ENCODE measurements at regions not wholly inside any gene's neighbourhood (a gene's known extent, or its start where the extent isn't known, plus 50 kb on each side); places are given as distances from the start of the nearest gene placed in this dataset.
A peak's percentile ranks its signal among the peaks of the same experiment; 100 is the strongest.
"Not testable (repeated sequence)": the region's sequence is repeated elsewhere in the genome, so short reads cannot be mapped to it uniquely, and the experiment has no call there.

GRCh38 chr3:150357923-150358607 lies 50.0 kb upstream of the TSC22D2 start:
- DNase-seq: no peak
- in situ Hi-C loops (cut with HindIII; ENCODE audit: low pct_ligation_motif_present, low pct_unique_long_range_greater_than_20kb, low sequenced_read_pairs): no loop called here

GRCh38 chr3:150357140-150357539 lies 51.0 kb upstream of the TSC22D2 start:
- in situ Hi-C loops (cut with HindIII; ENCODE audit: low pct_ligation_motif_present, low pct_unique_long_range_greater_than_20kb, low sequenced_read_pairs): no loop called here
- DNase-seq: no peak

GRCh38 chr3:150355574-150355973 lies 52.5 kb upstream of the TSC22D2 start:
- in situ Hi-C loops (cut with HindIII; ENCODE audit: low pct_ligation_motif_present, low pct_unique_long_range_greater_than_20kb, low sequenced_read_pairs): no loop called here
- DNase-seq: no peak

- in situ Hi-C loops (cut with HindIII; ENCODE audit: low pct_ligation_motif_present, low pct_unique_long_range_greater_than_20kb, low sequenced_read_pairs): no loop called here
- no peak for DNase-seq
Observed at GRCh38 chr3:150352931-150353330, 55.2 kb upstream of the TSC22D2 start.

GRCh38 chr3:150351398-150351797 lies 56.7 kb upstream of the TSC22D2 start:
- in situ Hi-C loops (cut with HindIII; ENCODE audit: low pct_ligation_motif_present, low pct_unique_long_range_greater_than_20kb, low sequenced_read_pairs): no loop called here
- DNase-seq: no peak

GRCh38 chr3:150349314-150350097 lies 58.6 kb upstream of the TSC22D2 start:
- peak; percentile 20 for DNase-seq
- in situ Hi-C loops (cut with HindIII; ENCODE audit: low pct_ligation_motif_present, low pct_unique_long_range_greater_than_20kb, low sequenced_read_pairs): no loop called here

GRCh38 chr3:150348500-150348899 lies 59.6 kb upstream of the TSC22D2 start:
- DNase-seq: peak; percentile 81
- in situ Hi-C loops (cut with HindIII; ENCODE audit: low pct_ligation_motif_present, low pct_unique_long_range_greater_than_20kb, low sequenced_read_pairs): no loop called here

- DNase-seq: peak; percentile 30
- in situ Hi-C loops (cut with HindIII; ENCODE audit: low pct_ligation_motif_present, low pct_unique_long_range_greater_than_20kb, low sequenced_read_pairs): no loop called here
Observed at GRCh38 chr3:150346981-150347863, 60.9 kb upstream of the TSC22D2 start.

GRCh38 chr3:150346266-150346665 lies 61.8 kb upstream of the TSC22D2 start:
- in situ Hi-C loops (cut with HindIII; ENCODE audit: low pct_ligation_motif_present, low pct_unique_long_range_greater_than_20kb, low sequenced_read_pairs): no loop called here

GRCh38 chr3:150345021-150345538 lies 63.0 kb upstream of the TSC22D2 start:
- peak; percentile 83 for DNase-seq
- in situ Hi-C loops (cut with HindIII; ENCODE audit: low pct_ligation_motif_present, low pct_unique_long_range_greater_than_20kb, low sequenced_read_pairs): no loop called here

More at GRCh38 chr3:150346266-150346665, 61.8 kb upstream of the TSC22D2 start:
- DNase-seq: no peak

- in situ Hi-C loops (cut with HindIII; ENCODE audit: low pct_ligation_motif_present, low pct_unique_long_range_greater_than_20kb, low sequenced_read_pairs): no loop called here
- no peak for DNase-seq
Observed at GRCh38 chr3:150344079-150344759, 63.9 kb upstream of the TSC22D2 start.

- in situ Hi-C loops (cut with HindIII; ENCODE audit: low pct_ligation_motif_present, low pct_unique_long_range_greater_than_20kb, low sequenced_read_pairs): no loop called here
- no peak for DNase-seq
Observed at GRCh38 chr3:150342896-150343467, 65.1 kb upstream of the TSC22D2 start.

- in situ Hi-C loops (cut with HindIII; ENCODE audit: low pct_ligation_motif_present, low pct_unique_long_range_greater_than_20kb, low sequenced_read_pairs): no loop called here
- no peak for DNase-seq
Observed at GRCh38 chr3:150341891-150342290, 66.2 kb upstream of the TSC22D2 start.

GRCh38 chr3:150336363-150336762 lies 71.7 kb upstream of the TSC22D2 start:
- DNase-seq; in situ Hi-C loops (cut with HindIII; ENCODE audit: low pct_ligation_motif_present, low pct_unique_long_range_greater_than_20kb, low sequenced_read_pairs): not testable (repeated sequence)

- in situ Hi-C loops (cut with HindIII; ENCODE audit: low pct_ligation_motif_present, low pct_unique_long_range_greater_than_20kb, low sequenced_read_pairs): no loop called here
- DNase-seq: no peak
Observed at GRCh38 chr3:150335631-150336030, 72.5 kb upstream of the TSC22D2 start.

- in situ Hi-C loops (cut with HindIII; ENCODE audit: low pct_ligation_motif_present, low pct_unique_long_range_greater_than_20kb, low sequenced_read_pairs): no loop called here
- no peak for DNase-seq
Observed at GRCh38 chr3:150334974-150335373, 73.1 kb upstream of the TSC22D2 start.

- in situ Hi-C loops (cut with HindIII; ENCODE audit: low pct_ligation_motif_present, low pct_unique_long_range_greater_than_20kb, low sequenced_read_pairs): no loop called here
- no peak for DNase-seq
Observed at GRCh38 chr3:150333477-150333876, 74.6 kb upstream of the TSC22D2 start.

- in situ Hi-C loops (cut with HindIII; ENCODE audit: low pct_ligation_motif_present, low pct_unique_long_range_greater_than_20kb, low sequenced_read_pairs): no loop called here
- no peak for DNase-seq
Observed at GRCh38 chr3:150331978-150332568, 76.0 kb upstream of the TSC22D2 start.
